GM12801 (cell line): ENCODE measurements at regions not wholly inside any gene's neighbourhood (a gene's known extent, or its start where the extent isn't known, plus 50 kb on each side); places are given as distances from the start of the nearest gene placed in this dataset.

Experiments used
- TF ChIP-seq, protein P1 (sequence below): IDR thresholded peaks from one replicate; pipeline ENCODE4 v1.5.1; 2011; ENCODE audit warnings: control low read depth; ENCODE audit not compliant: insufficient read length; ENCODE audit errors: extremely low read depth

DNA sequence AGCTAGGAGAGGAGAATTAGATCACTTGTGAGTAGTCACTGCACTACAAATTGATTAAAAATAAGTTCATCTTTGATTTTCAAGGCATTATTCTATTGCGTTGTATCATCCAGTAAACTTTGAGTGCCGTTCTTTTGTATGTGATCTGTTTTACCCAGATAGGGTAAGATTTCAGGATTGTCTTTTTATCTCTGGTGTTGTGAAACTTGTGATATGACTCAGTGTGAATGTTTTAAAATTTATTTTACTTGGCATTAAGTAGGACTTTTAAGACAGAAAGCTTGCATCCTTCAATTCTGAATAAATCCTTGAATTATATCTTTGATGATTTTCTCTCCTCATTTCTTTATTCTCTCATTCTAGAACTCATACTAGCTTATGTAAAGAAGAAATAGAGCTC is 93.3 kb upstream of the ADAMTS5 start:
- TF ChIP-seq, protein P1, sequence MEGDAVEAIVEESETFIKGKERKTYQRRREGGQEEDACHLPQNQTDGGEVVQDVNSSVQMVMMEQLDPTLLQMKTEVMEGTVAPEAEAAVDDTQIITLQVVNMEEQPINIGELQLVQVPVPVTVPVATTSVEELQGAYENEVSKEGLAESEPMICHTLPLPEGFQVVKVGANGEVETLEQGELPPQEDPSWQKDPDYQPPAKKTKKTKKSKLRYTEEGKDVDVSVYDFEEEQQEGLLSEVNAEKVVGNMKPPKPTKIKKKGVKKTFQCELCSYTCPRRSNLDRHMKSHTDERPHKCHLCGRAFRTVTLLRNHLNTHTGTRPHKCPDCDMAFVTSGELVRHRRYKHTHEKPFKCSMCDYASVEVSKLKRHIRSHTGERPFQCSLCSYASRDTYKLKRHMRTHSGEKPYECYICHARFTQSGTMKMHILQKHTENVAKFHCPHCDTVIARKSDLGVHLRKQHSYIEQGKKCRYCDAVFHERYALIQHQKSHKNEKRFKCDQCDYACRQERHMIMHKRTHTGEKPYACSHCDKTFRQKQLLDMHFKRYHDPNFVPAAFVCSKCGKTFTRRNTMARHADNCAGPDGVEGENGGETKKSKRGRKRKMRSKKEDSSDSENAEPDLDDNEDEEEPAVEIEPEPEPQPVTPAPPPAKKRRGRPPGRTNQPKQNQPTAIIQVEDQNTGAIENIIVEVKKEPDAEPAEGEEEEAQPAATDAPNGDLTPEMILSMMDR = no peak

DNA sequence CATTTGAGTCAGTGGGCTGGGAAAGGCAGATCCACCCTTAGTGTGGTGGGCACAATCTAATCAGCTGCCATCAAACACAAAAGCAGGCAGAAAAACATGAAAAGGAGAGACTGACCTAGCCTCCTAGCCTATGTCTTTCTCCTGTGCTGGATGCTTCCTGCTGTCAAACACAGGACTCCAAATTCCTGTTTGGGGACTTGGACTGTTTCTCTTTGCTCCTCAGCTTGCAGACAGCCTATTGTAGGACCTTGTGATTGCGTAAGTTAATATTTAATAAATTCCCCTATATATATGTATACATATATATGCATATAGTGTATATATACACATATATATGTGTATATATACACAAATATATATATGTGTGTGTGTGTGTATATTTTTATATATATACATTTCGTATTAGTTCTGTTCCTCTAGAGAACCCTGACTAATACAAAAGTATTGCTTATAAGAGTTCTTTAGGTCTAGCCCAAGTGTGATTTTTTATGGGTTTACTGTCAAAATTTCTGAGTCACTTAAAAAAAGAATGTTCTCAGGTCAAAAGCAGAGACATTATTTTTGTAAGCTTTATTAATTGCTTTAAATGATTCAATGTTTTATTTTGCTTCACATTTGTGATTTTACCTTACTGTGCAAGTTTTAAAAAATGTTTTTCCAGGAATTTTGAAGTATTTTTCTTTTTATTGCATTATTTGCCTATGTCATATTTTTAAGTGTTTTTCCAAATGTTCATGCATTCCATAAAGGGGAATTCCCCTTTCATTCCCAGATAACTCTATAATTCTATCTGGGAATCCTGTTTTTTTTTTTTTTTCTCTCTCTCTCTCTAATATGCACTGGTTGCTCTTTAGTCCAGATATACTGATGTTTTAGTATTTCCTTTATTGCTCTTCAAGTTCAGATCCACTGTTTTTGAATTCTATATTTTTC is 92.1 kb upstream of the ADAMTS5 start:
- TF ChIP-seq, protein P1 = no peak

DNA sequence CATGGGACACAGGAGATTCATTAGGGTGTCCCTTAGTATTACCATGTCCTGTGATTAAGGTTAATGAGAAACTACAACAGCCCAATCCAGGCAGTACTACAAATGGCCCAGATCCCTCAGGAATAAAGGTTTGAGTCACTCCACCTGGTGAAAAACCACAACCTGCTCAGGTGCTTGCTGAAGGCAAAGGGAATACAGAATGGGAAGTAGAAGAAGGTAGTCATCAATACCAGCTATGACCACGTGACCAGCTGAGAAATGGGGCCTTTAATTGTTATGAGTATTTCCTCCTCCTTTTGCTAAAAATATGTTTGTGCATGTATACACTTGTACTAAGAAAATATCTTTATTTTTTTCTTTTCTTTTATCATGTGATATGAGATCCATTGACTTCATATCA is 91.1 kb upstream of the ADAMTS5 start:
- TF ChIP-seq, protein P1 = no peak

DNA sequence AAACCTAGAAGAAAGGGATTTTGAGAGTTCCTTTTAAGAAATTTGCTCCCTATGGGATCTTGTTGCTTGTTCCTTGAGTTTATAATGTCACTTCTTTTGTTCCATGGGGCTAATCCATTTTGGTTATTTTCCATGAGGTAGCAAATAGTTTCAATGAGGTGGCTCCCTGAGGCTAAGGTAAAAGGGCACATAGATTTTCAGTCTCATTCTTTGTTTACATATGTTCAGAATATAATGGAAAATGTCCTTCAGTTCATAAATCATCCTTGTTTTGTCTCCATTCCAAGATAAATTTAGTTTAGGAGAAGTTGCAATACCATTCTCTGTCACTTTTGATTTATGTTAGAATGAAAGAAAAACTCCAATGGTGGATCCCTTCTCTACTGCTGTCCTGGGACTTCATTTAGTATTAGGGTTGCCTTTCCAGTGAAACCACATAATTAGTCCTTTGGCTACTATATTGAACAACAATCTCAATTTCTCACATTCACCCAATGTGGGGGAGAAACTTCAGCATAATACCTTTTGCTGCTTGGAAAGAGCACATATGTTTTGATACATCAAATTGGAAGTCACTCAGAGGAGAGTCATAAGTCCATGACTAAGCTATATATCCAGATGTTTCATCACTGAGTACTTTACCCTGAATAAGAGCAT is 80.9 kb upstream of the ADAMTS5 start:
- TF ChIP-seq, protein P1 = no peak

DNA sequence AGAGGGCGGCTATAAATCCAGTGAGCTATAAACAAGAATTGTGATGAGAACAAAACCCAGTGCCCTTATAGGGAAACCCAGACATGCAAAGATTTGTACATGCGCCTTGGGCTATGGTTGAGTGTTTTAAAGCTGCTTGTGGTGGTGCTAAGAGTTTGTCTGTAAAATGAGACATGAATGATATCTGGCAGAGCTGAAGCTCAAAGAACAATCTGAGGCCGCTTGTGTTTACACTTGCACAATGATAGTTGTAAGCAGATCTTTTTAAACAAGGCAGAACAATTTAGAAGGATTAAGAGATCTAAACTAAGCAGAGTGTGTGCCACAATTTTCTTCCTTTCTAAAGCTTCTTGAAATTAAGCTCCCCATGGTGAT is 80.4 kb upstream of the ADAMTS5 start:
- TF ChIP-seq, protein P1 = no peak

DNA sequence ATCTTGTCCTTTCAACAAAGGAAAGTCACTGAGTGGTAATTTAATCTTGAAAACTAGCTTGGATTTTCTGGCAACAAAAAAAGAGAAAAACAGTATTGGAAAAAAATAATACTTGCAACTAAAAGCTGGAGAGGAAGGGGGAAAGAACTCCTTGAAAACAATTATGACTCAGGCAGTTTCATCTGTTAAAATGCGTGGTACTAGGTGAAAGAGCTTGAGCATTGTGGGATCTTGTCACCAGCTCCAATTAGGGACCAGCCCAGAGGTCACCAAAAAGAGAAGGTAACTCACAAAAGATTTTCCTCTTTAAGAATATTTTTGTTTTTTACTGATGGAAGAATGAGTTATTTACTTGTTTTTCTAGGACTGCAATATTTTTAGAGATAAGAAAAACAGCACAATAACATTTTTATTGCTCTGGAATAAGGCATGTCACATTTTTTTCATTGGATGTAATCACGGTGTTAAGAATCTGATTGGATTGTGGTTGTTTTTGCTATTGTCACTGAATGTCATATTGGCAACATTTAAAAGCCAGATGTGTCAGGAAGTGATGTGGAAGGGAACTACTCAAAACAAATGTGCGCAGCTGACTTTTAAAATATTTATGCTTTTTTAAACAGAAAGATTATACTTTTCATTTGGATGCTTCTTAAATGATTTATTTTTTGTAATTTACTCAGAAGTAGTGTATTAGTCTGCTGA is 78.5 kb upstream of the ADAMTS5 start:
- TF ChIP-seq, protein P1 = no peak

DNA sequence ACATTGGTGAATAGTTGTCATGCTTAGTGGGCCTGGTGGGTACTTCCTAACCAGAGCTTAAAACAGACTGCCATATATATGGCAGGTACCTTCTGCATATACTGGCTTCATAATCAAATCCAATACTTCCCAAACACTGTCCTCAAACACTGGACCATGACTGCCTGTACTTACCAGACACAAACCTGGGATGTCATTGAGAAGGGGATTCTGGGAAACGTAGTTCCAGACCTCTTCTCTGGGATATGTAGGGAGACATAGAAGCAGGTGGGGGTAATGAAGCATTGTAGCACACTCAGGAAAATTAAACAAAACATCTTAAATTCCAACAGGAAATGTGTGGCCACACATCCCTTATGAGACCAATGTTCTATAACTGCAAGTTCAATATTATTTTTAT is 76.5 kb upstream of the ADAMTS5 start:
- TF ChIP-seq, protein P1 = no peak
